B cell (primary cell): ENCODE measurements at regions not wholly inside any gene's neighbourhood (a gene's known extent, or its start where the extent isn't known, plus 50 kb on each side); places are given as distances from the start of the nearest gene placed in this dataset.

Source experiments
- ATAC-seq: fragments of 200-7000 bp; cut with Tn5 transposase; one replicate; pipeline ENCODE4 v1.10.0; 2021; ENCODE audit warnings: low read depth, mild to moderate bottlenecking, moderate number of reproducible peaks, moderate library complexity
- CTCF ChIA-PET: fragments of 350-600 bp; sonication (Branson Sonifier 250); formaldehyde crosslinking; loops from one replicate; lab custom pipeline; 2021; ENCODE audit warnings: antibody characterized with exemption, inconsistent platforms; lab: Charles Lee
- POLR2A ChIA-PET: fragments of 350-600 bp; sonication (Branson Sonifier 250); formaldehyde crosslinking; loops from one replicate; lab custom pipeline; 2021; ENCODE audit warnings: antibody characterized with exemption; lab: Charles Lee
- DNase-seq: peaks from one replicate; pipeline ENCODE4 v3.0.0; 2013
- H2AFZ ChIP-seq: 2 replicates; pipeline ENCODE4 v1.6.1; 2012; ENCODE audit warnings: mild to moderate bottlenecking, low read depth, low read length; ENCODE audit not compliant: insufficient read depth, poor library complexity, severe bottlenecking
- H3K27ac ChIP-seq, 2 donors: 1 replicate in 1 of 2; 2 replicates in 1 of 2; pipeline ENCODE4 v1.5.1; 2012 to 2013; ENCODE audit warnings: low read length in 2 of 2, mild to moderate bottlenecking in 2 of 2, moderate library complexity in 1 of 2
- H3K27me3 ChIP-seq, 4 experiments: fragments of 200-600 bp in 1 of 4; sonication (generic) in 1 of 4; replicated peaks in 1 of 4; 1 replicate in 2 of 4; 2 replicates in 2 of 4; pipeline versions ENCODE4 v1.6.1 to v1.7.0; 2013 to 2016; ENCODE audit warnings: low read length in 3 of 4, mild to moderate bottlenecking in 2 of 4, mixed read lengths in 1 of 4, moderate library complexity in 1 of 4; ENCODE audit not compliant: insufficient read depth in 4 of 4, control insufficient read depth in 3 of 4; ENCODE audit errors: control extremely low read depth in 1 of 4
- H3K36me3 ChIP-seq, 2 experiments: replicated peaks in 1 of 2; 1 replicate in 1 of 2; 2 replicates in 1 of 2; pipeline versions ENCODE4 v1.6.1 to v1.7.1; 2013; ENCODE audit warnings: low read length in 1 of 2; ENCODE audit not compliant: insufficient read depth in 2 of 2, control insufficient read depth in 1 of 2; ENCODE audit errors: control extremely low read depth in 1 of 2, extremely low read depth in 1 of 2
- H3K4me1 ChIP-seq, 2 donors: fragments of 200-600 bp in 1 of 2; sonication (generic) in 1 of 2; 1 replicate in 1 of 2; 2 replicates in 1 of 2; pipeline versions ENCODE4 v1.5.1 to v1.6.1; 2013 to 2017; ENCODE audit warnings: low read length in 2 of 2; ENCODE audit not compliant: control insufficient read depth in 2 of 2, insufficient read depth in 2 of 2
- H3K4me2 ChIP-seq: replicated peaks from 2 replicates; pipeline ENCODE3; 2012; ENCODE audit warnings: mild to moderate bottlenecking, low read depth, low read length; ENCODE audit not compliant: poor library complexity, severe bottlenecking
- H3K4me3 ChIP-seq, 5 experiments: fragments of 200-600 bp in 1 of 5; sonication (generic) in 1 of 5; 1 replicate in 3 of 5; 2 replicates in 2 of 5; pipeline versions ENCODE4 v1.5.1 to v1.7.0; 2011 to 2016; ENCODE audit warnings: low read length in 4 of 5, mild to moderate bottlenecking in 4 of 5, low read depth in 2 of 5, control low read depth in 1 of 5, moderate library complexity in 1 of 5; ENCODE audit not compliant: insufficient read depth in 1 of 5; ENCODE audit errors: control extremely low read depth in 1 of 5, extremely low read depth in 1 of 5
- H3K79me2 ChIP-seq: fragments of 200-600 bp; sonication (generic); one replicate; pipeline ENCODE4 v1.6.0; 2016; ENCODE audit warnings: low read length; ENCODE audit not compliant: control insufficient read depth, insufficient read depth
- H3K9ac ChIP-seq: fragments of 200-600 bp; sonication (generic); 2 replicates; pipeline ENCODE4 v1.6.1; 2017; ENCODE audit warnings: mild to moderate bottlenecking, low read length, moderate library complexity
- H3K9me3 ChIP-seq, 3 donors: one replicate each; pipeline versions ENCODE4 v1.6.1 to v1.7.1; 2013; ENCODE audit warnings: low read length in 2 of 3; ENCODE audit not compliant: control insufficient read depth in 2 of 3, insufficient read depth in 1 of 3; ENCODE audit errors: control extremely low read depth in 1 of 3
- H4K20me1 ChIP-seq: 2 replicates; pipeline ENCODE4 v1.6.0; 2012; ENCODE audit warnings: mild to moderate bottlenecking, low read length; ENCODE audit not compliant: insufficient read depth, control insufficient read depth, poor library complexity, severe bottlenecking
- H3K27ac Mint-ChIP-seq: one replicate; pipeline ENCODE4 v1.8.0; 2021; ENCODE audit warnings: mixed read lengths
- H3K27me3 Mint-ChIP-seq: one replicate; pipeline ENCODE4 v1.8.0; 2021; ENCODE audit warnings: mixed read lengths
- H3K4me1 Mint-ChIP-seq: one replicate; pipeline ENCODE4 v1.8.0; 2021; ENCODE audit warnings: mixed read lengths
- H3K4me3 Mint-ChIP-seq: one replicate; pipeline ENCODE4 v1.8.0; 2021; ENCODE audit warnings: mixed read lengths
- H3K9me3 Mint-ChIP-seq: one replicate; pipeline ENCODE4 v1.8.0; 2022; ENCODE audit warnings: mixed read lengths; ENCODE audit not compliant: insufficient read depth
- CTCF ChIP-seq: fragments of 200-600 bp; IDR thresholded peaks from one replicate; pipeline ENCODE4 v1.8.0; 2022; ENCODE audit warnings: antibody characterized with exemption, mild to moderate bottlenecking
- EZH2 ChIP-seq: IDR thresholded peaks from 2 replicates; pipeline ENCODE4 v1.6.1; 2012; ENCODE audit warnings: borderline replicate concordance, low read depth, mild to moderate bottlenecking, moderate library complexity, low read length; ENCODE audit not compliant: insufficient read depth, poor library complexity, severe bottlenecking
- WGBS: methylation state at CpG from one replicate; pipeline ENCODE4 v1.1.5; 2013; ENCODE audit warnings: missing lambda C conversion rate; ENCODE audit not compliant: insufficient coverage; 5-methylcytosine and 5-hydroxymethylcytosine counted together
- intact Hi-C: fragments of 100-400 bp; cut with micrococcal nuclease; formaldehyde crosslinking; loops from one replicate; pipeline ENCODE4 v1.10.0; 2022

GRCh38 chr5:85823462-85824426 lies 794.0 kb upstream of the COX7C start:
- TF ChIP-seq EZH2 (no peak), CTCF (no peak)
- intact Hi-C loops = no loop called here
- no peak for DNase-seq
- Histone ChIP-seq H3K4me2 (no peak overlapping the region), H3K9ac (no peak overlapping the region), H3K36me3 (no peaks in the 10 kb centered on the region), H2AFZ (no peak overlapping the region), H3K27me3 (no peaks in the 10 kb centered on the region), H4K20me1 (no peaks in the 10 kb centered on the region), H3K4me3 (no peak overlapping the region), H3K27ac (no peak overlapping the region), H3K79me2 (no peaks in the 10 kb centered on the region), H3K4me1 (no peaks in the 10 kb centered on the region), H3K9me3 (no peaks in the 10 kb centered on the region)
- Mint-ChIP-seq H3K4me3 (no peak overlapping the region), H3K9me3 (peaks cover 3% of the 10 kb centered on the region), H3K27ac (no peak overlapping the region), H3K27me3 (no peaks in the 10 kb centered on the region), H3K4me1 (no peaks in the 10 kb centered on the region)
- ATAC-seq = no peak
- 72% methylated on average over 3 of the region's 6 CpGs for WGBS
- CTCF ChIA-PET = no interaction called here
- POLR2A ChIA-PET = no interaction called here

- Histone ChIP-seq H3K4me2 (no peak overlapping the region), H3K36me3 (no peaks in the 10 kb centered on the region), H3K27ac (no peak overlapping the region), H3K27me3 (no peaks in the 10 kb centered on the region), H3K9me3 (peaks cover 0 to 6% (median 0%) of the 10 kb centered on the region in 3 donors), H3K4me3 (no peak overlapping the region), H4K20me1 (no peaks in the 10 kb centered on the region), H3K4me1 (no peaks in the 10 kb centered on the region), H3K79me2 (no peaks in the 10 kb centered on the region), H3K9ac (no peak overlapping the region), H2AFZ (no peak overlapping the region)
- Mint-ChIP-seq H3K4me1 (no peaks in the 10 kb centered on the region), H3K27ac (no peak overlapping the region), H3K27me3 (no peaks in the 10 kb centered on the region), H3K9me3 (no peaks in the 10 kb centered on the region), H3K4me3 (no peak overlapping the region)
- CTCF ChIA-PET = no interaction called here
- POLR2A ChIA-PET = no interaction called here
- TF ChIP-seq EZH2 (no peak), CTCF (no peak)
- no peak for DNase-seq
- intact Hi-C loops = no loop called here
- WGBS = no CpG with 5 or more reads among the region's 5 CpGs
- no peak for ATAC-seq
Observed at GRCh38 chr5:85838781-85839180, 779.0 kb upstream of the COX7C start.
